ENCODE measurements at regions not wholly inside any gene's neighbourhood (a gene's known extent, or its start where the extent isn't known, plus 50 kb on each side); places are given as distances from the start of the nearest gene placed in this dataset.

- H3K4me3 Mint-ChIP-seq, result no peak overlapping the region
These were observed 195.0 kb upstream of the CPHXL start for GRCh38 chr16:75921281-75921680.

GRCh38 chr16:75922250-75922649 is 196.0 kb upstream of the CPHXL start:
- Mint-ChIP-seq H3K27me3 (no peaks in the 10 kb centered on the region), H3K4me3 (no peak overlapping the region), H3K36me3 (no peaks in the 10 kb centered on the region), H3K27ac (no peak overlapping the region), H3K9me3 (no peaks in the 10 kb centered on the region), H3K4me1 (no peaks in the 10 kb centered on the region)
- POLR2A ChIA-PET, result no interaction called here
- ATAC-seq (ENCODE audit: low read depth), result no peak
- no peak for DNase-seq

More at GRCh38 chr16:75921281-75921680, 195.0 kb upstream of the CPHXL start:
- no peak for ATAC-seq (ENCODE audit: low read depth)
- H3K36me3 Mint-ChIP-seq, result no peaks in the 10 kb centered on the region
- H3K27ac Mint-ChIP-seq, result no peak overlapping the region
- DNase-seq, result no peak
- POLR2A ChIA-PET, result no interaction called here
- H3K27me3 Mint-ChIP-seq, result no peaks in the 10 kb centered on the region
- no peaks in the 10 kb centered on the region for H3K9me3 Mint-ChIP-seq
- no peaks in the 10 kb centered on the region for H3K4me1 Mint-ChIP-seq

DNA sequence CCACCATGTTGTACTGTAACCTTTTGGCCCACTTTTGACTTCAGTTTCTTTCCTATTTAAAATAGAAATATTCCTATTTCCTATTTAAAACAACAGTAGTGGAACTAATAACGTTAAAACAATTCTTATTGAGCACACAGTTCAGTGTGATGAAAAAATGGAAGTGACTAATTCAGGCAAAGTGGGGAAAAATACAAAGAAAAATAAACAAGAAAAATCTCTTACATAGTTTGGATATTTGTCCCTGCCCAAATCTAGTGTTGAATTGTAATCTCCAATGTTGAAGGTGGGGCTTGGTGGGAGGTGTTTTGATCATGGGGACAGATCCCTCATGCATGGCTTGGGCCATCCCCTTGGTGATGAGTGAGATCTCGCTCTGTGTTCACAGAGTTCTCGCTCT is 198.1 kb upstream of the CPHXL start:
- Mint-ChIP-seq H3K4me1 (no peaks in the 10 kb centered on the region), H3K4me3 (no peak overlapping the region), H3K27ac (no peak overlapping the region), H3K27me3 (no peaks in the 10 kb centered on the region), H3K9me3 (peaks cover 2% of the 10 kb centered on the region), H3K36me3 (no peaks in the 10 kb centered on the region)
- POLR2A ChIA-PET, result no interaction called here
- ATAC-seq (ENCODE audit: low read depth), result no peak
- no peak for DNase-seq

- no peaks in the 10 kb centered on the region for H3K36me3 Mint-ChIP-seq
- no peak overlapping the region for H3K27ac Mint-ChIP-seq
- no peak for DNase-seq
- no peaks in the 10 kb centered on the region for H3K27me3 Mint-ChIP-seq
- H3K9me3 Mint-ChIP-seq, result peaks cover 2% of the 10 kb centered on the region
- H3K4me1 Mint-ChIP-seq, result no peaks in the 10 kb centered on the region
- POLR2A ChIA-PET, result no interaction called here
- no peak overlapping the region for H3K4me3 Mint-ChIP-seq
- ATAC-seq (ENCODE audit: low read depth), result no peak
These were observed 201.5 kb upstream of the CPHXL start for GRCh38 chr16:75927810-75928209.

GRCh38 chr16:75928295-75928694 is 202.0 kb upstream of the CPHXL start:
- no peak overlapping the region for H3K27ac Mint-ChIP-seq
- no peaks in the 10 kb centered on the region for H3K27me3 Mint-ChIP-seq
- peaks cover 2% of the 10 kb centered on the region for H3K9me3 Mint-ChIP-seq
- no peak overlapping the region for H3K4me3 Mint-ChIP-seq
- no peak for ATAC-seq (ENCODE audit: low read depth)
- no peak for DNase-seq
- H3K36me3 Mint-ChIP-seq, result no peaks in the 10 kb centered on the region
- POLR2A ChIA-PET, result no interaction called here
- no peaks in the 10 kb centered on the region for H3K4me1 Mint-ChIP-seq

GRCh38 chr16:75929046-75929445 is 202.8 kb upstream of the CPHXL start:
- Mint-ChIP-seq H3K27me3 (no peaks in the 10 kb centered on the region), H3K27ac (no peak overlapping the region), H3K4me1 (no peaks in the 10 kb centered on the region), H3K9me3 (peaks cover 2% of the 10 kb centered on the region), H3K4me3 (no peak overlapping the region), H3K36me3 (no peaks in the 10 kb centered on the region)
- no peak for ATAC-seq (ENCODE audit: low read depth)
- POLR2A ChIA-PET, result no interaction called here
- no peak for DNase-seq

DNA sequence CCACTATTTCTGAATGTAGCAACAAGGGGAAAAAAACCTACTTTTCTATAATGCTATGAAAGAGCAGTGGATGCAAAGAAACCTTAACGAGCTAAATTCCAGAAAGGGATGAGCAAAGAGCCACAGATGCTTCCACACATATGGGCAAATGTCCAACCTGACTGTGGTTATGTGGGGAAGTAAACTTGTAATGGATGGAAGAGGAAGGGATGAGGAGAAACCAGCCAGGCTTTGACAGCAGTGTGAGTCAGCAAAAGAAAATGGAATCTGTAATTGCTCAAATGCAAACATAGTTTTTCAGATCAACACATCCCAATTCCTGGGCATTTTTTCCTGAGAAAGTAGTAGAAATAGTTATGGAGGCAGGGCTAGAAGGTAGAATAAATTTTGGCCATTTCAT is 204.8 kb upstream of the CPHXL start:
- H3K27ac Mint-ChIP-seq, result no peak overlapping the region
- DNase-seq, result no peak
- no peaks in the 10 kb centered on the region for H3K36me3 Mint-ChIP-seq
- H3K4me1 Mint-ChIP-seq, result no peaks in the 10 kb centered on the region
- no peak overlapping the region for H3K4me3 Mint-ChIP-seq
- peaks cover 2% of the 10 kb centered on the region for H3K9me3 Mint-ChIP-seq
- no peaks in the 10 kb centered on the region for H3K27me3 Mint-ChIP-seq
- ATAC-seq (ENCODE audit: low read depth), result no peak
- POLR2A ChIA-PET, result no interaction called here

- ATAC-seq (ENCODE audit: low read depth) (no peak), DNase-seq (no peak)
- Mint-ChIP-seq H3K4me1 (no peaks in the 10 kb centered on the region), H3K9me3 (peaks cover 2% of the 10 kb centered on the region), H3K4me3 (no peak overlapping the region), H3K27me3 (no peaks in the 10 kb centered on the region), H3K27ac (no peak overlapping the region), H3K36me3 (no peaks in the 10 kb centered on the region)
- POLR2A ChIA-PET, result no interaction called here
These were observed 205.7 kb upstream of the CPHXL start for GRCh38 chr16:75931970-75932369.

DNA sequence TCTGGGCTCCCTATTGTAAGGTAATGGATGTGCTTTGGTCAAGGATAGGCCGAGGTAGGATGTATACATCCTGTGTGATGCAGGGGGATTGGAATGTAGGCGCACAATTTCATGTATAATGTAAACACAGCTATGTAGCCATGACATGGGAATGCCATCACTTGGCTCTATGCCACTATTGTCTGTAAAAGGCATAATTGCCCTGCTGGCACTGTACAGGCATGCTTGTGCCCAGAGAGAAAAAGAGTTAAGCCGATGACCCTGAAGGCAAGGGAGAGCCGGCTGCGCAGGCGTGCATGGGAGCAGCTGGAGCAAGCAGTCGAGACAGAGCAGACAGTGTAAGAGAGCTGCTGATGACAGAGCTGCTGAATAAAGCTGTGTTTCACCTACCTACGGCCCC is 212.5 kb upstream of the CPHXL start:
- POLR2A ChIA-PET, result no interaction called here
- no peak for DNase-seq
- ATAC-seq (ENCODE audit: low read depth), result no peak
- Mint-ChIP-seq H3K9me3 (no peaks in the 10 kb centered on the region), H3K27me3 (no peaks in the 10 kb centered on the region), H3K4me3 (no peak overlapping the region), H3K4me1 (no peaks in the 10 kb centered on the region), H3K36me3 (no peaks in the 10 kb centered on the region), H3K27ac (no peak overlapping the region)

DNA sequence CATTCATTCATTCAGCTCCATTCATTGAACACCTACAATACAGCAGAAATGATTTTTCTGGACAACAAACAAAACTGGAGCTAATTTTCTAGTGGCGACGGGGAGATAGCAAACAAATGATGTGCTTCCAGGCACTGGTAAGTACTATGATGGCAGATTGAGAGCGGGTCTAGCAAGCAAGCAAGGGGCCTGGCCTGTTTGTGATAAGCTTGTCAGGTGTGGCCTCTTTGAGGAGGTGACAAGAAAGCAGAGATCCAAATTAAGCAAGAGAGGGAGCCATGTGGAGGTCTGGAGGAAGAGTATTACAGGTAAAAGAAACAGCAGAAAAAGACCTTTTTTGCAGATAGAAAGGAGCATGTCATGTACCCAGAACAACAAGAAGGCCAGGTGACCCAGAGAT is 216.1 kb upstream of the CPHXL start:
- Mint-ChIP-seq H3K4me3 (no peak overlapping the region), H3K27ac (no peak overlapping the region), H3K27me3 (no peaks in the 10 kb centered on the region), H3K9me3 (no peaks in the 10 kb centered on the region), H3K36me3 (no peaks in the 10 kb centered on the region), H3K4me1 (no peaks in the 10 kb centered on the region)
- DNase-seq (no peak), ATAC-seq (ENCODE audit: low read depth) (no peak)
- POLR2A ChIA-PET, result no interaction called here

GRCh38 chr16:75942936-75943335 is 216.6 kb upstream of the CPHXL start:
- no peak overlapping the region for H3K27ac Mint-ChIP-seq
- ATAC-seq (ENCODE audit: low read depth) (no peak), DNase-seq (no peak)
- H3K4me1 Mint-ChIP-seq, result no peaks in the 10 kb centered on the region
- no peaks in the 10 kb centered on the region for H3K9me3 Mint-ChIP-seq
- no peaks in the 10 kb centered on the region for H3K36me3 Mint-ChIP-seq
- no peaks in the 10 kb centered on the region for H3K27me3 Mint-ChIP-seq
- H3K4me3 Mint-ChIP-seq, result no peak overlapping the region
- POLR2A ChIA-PET, result no interaction called here

DNA sequence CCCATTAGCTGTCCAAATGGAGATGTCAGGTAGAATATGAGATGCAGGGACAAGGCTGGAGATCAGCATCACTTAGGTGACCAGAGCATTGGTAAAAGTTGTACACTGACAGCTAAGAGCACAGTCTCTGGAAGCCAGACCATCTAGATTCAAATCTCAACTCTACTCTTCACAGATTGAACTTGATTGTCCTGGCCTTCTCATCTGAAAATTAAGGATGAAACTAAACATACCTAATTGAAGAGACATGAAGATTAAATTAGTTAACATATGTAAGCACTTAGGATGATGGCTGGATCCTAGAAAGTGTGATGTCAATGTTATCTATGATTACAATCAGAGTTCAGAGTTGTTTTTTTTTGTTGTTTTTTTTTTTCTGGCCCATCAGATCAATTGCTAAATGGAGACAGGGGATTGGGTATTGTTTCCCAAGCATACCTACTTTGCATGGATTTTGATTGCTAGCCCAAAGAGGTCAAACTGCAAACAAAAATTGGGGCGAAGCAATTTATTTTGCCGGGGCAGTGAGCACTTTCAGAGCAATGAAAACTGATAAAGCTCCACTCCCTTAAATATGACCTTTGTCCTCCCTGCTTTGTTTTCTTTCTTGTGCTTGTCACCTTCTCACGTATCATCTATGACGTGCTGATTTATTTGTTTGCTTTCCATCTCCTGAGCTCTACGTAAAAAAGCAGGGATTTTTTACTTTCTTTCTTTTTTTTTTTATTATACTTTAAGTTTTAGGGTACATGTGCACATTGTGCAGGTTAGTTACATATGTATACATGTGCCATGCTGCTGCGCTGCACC is 217.6 kb upstream of the CPHXL start:
- ATAC-seq (ENCODE audit: low read depth) (no peak), DNase-seq (no peak)
- Mint-ChIP-seq H3K9me3 (no peaks in the 10 kb centered on the region), H3K36me3 (no peaks in the 10 kb centered on the region), H3K4me3 (no peak overlapping the region), H3K4me1 (no peaks in the 10 kb centered on the region), H3K27ac (no peak overlapping the region), H3K27me3 (no peaks in the 10 kb centered on the region)
- POLR2A ChIA-PET, result no interaction called here

DNA sequence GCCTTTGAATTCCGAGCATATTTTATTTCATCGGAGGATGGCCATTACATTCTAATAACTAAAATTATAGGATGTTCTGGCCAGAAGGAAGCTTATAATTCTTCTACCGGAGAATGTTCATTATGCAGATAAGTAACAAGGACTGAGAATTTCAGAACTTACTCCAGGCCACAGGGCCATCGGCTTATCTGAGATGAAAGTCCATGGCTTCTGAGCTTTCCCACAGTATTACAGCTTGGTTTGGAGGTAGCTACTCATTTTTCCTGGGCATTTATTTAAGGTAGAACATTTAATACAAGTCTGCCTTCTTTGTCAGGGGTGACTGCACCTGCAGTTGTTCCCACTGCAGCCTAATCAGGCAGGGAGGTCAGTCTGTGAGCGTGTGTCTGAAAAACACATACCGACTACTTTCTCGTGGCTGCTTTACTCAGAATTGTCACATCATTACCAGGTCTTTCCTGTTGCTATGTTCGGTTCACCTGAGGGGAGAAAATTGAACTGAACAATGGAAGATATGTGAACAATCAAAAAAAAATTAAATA is 219.7 kb upstream of the CPHXL start:
- H3K9me3 Mint-ChIP-seq, result no peaks in the 10 kb centered on the region
- H3K36me3 Mint-ChIP-seq, result no peaks in the 10 kb centered on the region
- no peak overlapping the region for H3K4me3 Mint-ChIP-seq
- no peaks in the 10 kb centered on the region for H3K4me1 Mint-ChIP-seq
- POLR2A ChIA-PET, result no interaction called here
- ATAC-seq (ENCODE audit: low read depth) (no peak), DNase-seq (no peak)
- no peak overlapping the region for H3K27ac Mint-ChIP-seq
- H3K27me3 Mint-ChIP-seq, result no peaks in the 10 kb centered on the region

DNA sequence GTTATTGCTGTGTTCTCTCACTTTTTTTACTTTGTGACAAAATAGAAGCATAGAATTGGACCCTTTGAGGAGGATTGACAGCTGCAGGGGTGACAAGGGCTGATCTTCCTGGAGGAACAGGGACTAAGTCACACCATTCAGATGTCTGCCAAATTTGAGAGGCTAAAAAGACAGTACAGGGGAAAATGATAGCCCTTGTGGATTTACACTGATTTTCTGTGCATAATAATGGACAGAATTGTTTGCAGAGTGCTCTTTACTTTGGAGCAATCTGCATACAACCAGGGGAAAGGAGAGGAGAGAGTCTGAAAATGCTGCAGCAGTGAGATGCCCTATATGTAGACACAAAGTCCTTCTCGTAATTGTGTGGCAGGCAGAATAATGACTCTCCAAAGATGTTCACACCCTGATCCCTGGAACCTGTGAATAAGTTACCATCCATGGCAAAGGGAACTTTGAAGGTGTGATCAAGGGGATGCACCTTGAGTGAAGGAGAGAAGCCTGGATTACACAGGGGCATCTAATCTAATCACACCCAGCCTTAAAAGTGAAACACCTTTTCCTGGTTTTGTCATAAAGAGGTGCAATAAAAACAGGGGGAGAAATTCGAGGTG is 221.4 kb upstream of the CPHXL start:
- ATAC-seq (ENCODE audit: low read depth), result no peak
- POLR2A ChIA-PET, result no interaction called here
- no peaks in the 10 kb centered on the region for H3K36me3 Mint-ChIP-seq
- H3K27me3 Mint-ChIP-seq, result no peaks in the 10 kb centered on the region
- no peak overlapping the region for H3K27ac Mint-ChIP-seq
- H3K4me3 Mint-ChIP-seq, result no peak overlapping the region
- DNase-seq, result no peak
- H3K9me3 Mint-ChIP-seq, result no peaks in the 10 kb centered on the region
- H3K4me1 Mint-ChIP-seq, result no peaks in the 10 kb centered on the region
